ENCODE measurements at regions not wholly inside any gene's neighbourhood (a gene's known extent, or its start where the extent isn't known, plus 50 kb on each side); places are given as distances from the start of the nearest gene placed in this dataset.
A peak's percentile ranks its signal among the peaks of the same experiment; 100 is the strongest.

GRCh38 chr5:175282611-175283225 is 161.3 kb downstream of the DRD1 start:
- no peak for DNase-seq

GRCh38 chr5:175281714-175282113 is 162.3 kb downstream of the DRD1 start:
- DNase-seq = no peak

- DNase-seq = no peak
Measured at GRCh38 chr5:175281257-175281656, 162.7 kb downstream of the DRD1 start.

- DNase-seq = no peak
Measured at GRCh38 chr5:175279506-175279905, 164.5 kb downstream of the DRD1 start.

GRCh38 chr5:175275748-175276147 is 168.2 kb downstream of the DRD1 start:
- no peak for DNase-seq

- no peak for DNase-seq
Measured at GRCh38 chr5:175275097-175275496, 168.9 kb downstream of the DRD1 start.

GRCh38 chr5:175274171-175274570 is 169.8 kb downstream of the DRD1 start:
- DNase-seq = no peak

GRCh38 chr5:175264406-175264805 is 179.6 kb downstream of the DRD1 start:
- DNase-seq = no peak

GRCh38 chr5:175263776-175264175 is 180.2 kb downstream of the DRD1 start:
- DNase-seq = no peak

- DNase-seq = no peak
Measured at GRCh38 chr5:175261526-175261925, 182.5 kb downstream of the DRD1 start.

- no peak for DNase-seq
Measured at GRCh38 chr5:175261037-175261436, 182.9 kb downstream of the DRD1 start.

GRCh38 chr5:175257847-175258194 is 186.2 kb downstream of the DRD1 start:
- DNase-seq = no peak

- DNase-seq = no peak
Measured at GRCh38 chr5:175257128-175257846, 186.7 kb downstream of the DRD1 start.

- no peak for DNase-seq
Measured at GRCh38 chr5:175254155-175254554, 189.8 kb downstream of the DRD1 start.

GRCh38 chr5:175253597-175253996 is 190.4 kb downstream of the DRD1 start:
- no peak for DNase-seq

- no peak for DNase-seq
Measured at GRCh38 chr5:175252234-175252805, 191.7 kb downstream of the DRD1 start.

GRCh38 chr5:175250426-175250825 is 193.6 kb downstream of the DRD1 start:
- no peak for DNase-seq

- DNase-seq = no peak
Measured at GRCh38 chr5:175248416-175248905, 195.5 kb downstream of the DRD1 start.

GRCh38 chr5:175246889-175247520 is 197.0 kb downstream of the DRD1 start:
- DNase-seq = no peak

- DNase-seq = peak; percentile 35
Measured at GRCh38 chr5:175246242-175246888, 197.6 kb downstream of the DRD1 start.

- no peak for DNase-seq
Measured at GRCh38 chr5:175243441-175243840, 200.5 kb downstream of the DRD1 start.

GRCh38 chr5:175242207-175242606 is 201.8 kb downstream of the DRD1 start:
- no peak for DNase-seq

- no peak for DNase-seq
Measured at GRCh38 chr5:175238326-175238725, 205.7 kb downstream of the DRD1 start.
